NCI-H226 (cell line): ENCODE measurements at regions not wholly inside any gene's neighbourhood (a gene's known extent, or its start where the extent isn't known, plus 50 kb on each side); places are given as distances from the start of the nearest gene placed in this dataset.
"Not testable (repeated sequence)": the region's sequence is repeated elsewhere in the genome, so short reads cannot be mapped to it uniquely, and the experiment has no call there.

Source experiments
- DNase-seq: peaks from one replicate; pipeline ENCODE4 v3.0.0-alpha.2; 2015

DNA sequence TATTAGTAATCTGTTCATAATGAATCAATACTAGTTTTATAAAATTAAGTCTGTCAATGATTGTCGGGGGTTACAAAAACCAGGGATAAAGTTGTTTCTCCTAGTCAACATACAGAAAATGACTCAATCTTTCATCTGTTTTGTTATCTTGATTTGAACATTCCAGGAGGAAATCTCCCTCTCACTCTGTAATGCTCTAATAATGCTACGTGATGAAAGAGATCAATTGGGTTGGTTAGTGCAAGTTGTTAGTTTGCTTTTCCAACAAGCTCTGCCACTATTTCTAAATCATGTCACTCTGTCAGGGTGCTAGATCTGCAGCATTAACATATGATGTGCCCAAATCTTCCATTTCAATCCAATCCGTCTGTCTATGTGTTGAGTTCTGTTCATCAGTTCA, 379.5 kb upstream of the GJE1 start:
- peak; percentile 6 for DNase-seq

GRCh38 chr6:141752677-141753076, 380.0 kb upstream of the GJE1 start:
- no peak for DNase-seq

- not testable (repeated sequence) for DNase-seq
These were observed 386.4 kb upstream of the GJE1 start for GRCh38 chr6:141746324-141746723.

DNA sequence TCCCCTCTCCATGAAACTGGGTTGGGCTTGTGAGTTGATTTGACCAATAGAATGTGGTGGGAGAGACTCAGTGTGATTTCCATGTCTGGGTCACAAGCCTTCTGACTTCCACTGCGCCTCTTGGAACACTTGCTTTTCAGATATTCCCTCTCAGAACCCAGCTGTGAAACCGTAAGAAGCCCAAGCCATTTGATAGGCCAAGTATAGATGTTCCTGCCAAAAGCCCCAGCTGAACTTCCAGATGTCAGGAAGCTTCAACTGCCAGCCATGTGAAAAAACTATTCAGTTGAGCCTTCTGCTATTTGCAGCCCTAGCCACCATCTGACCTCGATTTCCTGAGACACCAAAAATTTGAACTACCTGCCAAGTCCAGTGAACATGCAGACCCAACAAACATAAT, 387.8 kb upstream of the GJE1 start:
- DNase-seq, result no peak

DNA sequence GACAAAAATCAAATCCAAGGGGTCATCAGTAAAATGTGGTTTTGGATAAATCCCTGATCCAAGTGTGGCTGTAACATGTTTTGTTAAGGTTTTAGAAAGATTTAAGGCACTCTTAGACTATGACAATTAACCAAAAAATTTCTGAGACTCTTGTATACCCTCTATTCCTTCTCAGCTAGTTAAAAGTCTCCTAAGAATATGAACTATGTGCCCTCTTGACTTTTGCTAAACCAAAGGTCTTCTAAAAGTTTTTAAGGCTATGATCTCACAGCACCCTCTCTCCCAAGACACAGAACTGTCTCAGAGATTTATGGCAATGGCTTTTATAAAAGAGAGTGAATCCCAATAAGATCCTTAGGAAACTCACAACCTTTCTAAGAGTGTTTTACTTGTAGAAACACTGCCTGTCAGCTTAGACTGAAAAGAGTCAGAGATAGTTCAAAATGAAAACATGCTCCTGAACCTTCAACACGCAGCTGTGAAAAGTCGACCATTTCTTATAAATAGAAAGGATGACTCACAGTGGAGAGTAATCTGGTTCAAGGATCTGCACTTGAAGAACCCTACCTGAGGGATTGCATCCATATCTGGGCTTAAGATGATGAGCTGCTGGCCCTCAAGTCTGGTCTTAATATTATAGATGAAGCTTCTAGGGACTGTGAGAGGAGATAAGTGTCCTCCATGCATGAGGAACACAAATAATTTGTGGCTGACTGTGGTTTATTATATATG, 388.4 kb upstream of the GJE1 start:
- DNase-seq, result no peak

DNA sequence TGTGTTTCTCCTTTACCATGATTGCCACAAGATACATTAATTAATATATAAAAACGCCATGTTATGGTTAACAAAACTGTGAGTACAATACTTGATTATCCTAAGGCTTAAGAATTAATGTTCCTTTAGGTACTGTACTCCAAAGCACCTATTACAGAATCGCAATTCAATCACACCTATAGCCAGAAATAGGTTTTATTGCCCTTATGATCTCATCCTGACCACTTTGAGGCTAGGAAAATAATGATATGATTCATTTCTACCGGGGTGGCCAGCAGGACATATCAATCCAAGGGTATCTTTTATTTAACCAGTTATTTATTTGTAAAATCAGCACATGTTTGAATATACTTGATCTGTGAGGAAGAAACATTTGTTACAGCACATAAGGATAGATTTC, 396.6 kb upstream of the GJE1 start:
- DNase-seq, result no peak

GRCh38 chr6:141735126-141735525, 397.6 kb upstream of the GJE1 start:
- DNase-seq, result no peak

DNA sequence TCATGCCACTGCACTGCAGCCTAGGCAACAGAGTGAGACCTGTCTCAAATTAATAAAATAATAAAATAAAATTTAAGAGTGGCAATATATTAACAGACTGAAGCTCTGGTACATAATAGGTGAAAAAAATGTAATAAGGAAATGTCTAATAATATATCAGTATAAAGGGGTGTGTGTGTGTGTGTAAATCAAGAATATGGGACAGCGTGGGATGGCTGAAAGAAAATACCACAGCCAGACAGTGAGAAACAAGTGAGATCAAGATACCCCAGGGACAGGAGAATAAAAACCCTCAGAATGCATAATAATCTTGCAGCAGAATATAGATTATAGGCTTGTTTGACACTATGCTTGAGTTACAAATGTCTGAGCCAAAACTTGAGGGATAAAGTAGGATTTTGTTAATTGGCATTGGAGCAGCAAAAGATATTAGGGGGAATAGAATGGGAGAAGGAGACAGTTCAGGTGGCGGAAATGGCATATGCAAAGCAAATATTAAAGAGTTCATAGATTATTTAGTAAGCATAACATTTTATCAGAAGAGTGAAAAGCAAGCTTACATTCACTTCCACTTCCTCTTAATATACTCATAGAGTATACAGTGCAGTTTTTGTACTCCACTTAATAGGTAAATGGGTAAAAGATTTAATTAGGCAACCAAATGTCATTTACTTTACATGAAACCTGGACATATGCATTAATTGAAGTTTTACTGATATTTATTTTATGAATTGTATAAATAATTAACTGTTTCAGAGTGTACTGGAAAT, 398.5 kb upstream of the GJE1 start:
- DNase-seq, result no peak

DNA sequence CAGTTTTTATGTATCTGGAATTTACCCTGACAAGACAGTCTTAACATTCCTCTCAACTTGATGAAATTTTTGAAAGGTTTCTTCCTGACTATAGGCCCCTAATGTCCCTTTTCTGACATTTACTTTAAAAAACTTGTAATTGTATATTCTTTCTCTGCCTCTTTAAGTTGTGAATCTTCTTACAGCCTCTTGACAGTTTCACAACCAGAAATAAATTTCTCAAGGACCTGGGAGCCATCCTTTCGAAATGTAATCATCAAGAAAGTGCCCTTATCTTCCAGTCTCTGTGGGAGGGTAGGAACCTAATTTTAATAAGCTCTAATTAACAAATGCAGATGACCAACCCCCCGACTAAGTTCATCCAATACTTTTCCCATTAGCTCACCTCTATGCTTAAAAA, 403.6 kb upstream of the GJE1 start:
- no peak for DNase-seq

DNA sequence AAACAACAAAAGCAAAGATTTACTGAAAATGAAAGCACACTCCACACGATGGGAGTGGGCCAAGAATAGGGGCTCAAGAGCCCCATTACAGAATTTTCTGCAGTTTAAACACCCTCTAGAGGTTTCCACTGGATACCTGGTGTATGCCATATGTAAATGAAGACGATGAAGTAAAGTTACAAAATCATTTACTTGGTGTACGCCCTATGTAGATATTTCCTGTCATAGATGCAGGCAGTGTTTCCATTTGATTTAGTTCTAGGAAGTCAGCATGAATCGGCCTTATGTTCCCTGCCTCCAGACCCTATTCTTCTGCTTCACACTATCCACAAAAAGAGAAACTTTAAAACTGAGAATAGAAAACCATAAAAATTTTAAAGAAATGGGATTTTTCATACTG, 404.4 kb upstream of the GJE1 start:
- DNase-seq, result no peak

DNA sequence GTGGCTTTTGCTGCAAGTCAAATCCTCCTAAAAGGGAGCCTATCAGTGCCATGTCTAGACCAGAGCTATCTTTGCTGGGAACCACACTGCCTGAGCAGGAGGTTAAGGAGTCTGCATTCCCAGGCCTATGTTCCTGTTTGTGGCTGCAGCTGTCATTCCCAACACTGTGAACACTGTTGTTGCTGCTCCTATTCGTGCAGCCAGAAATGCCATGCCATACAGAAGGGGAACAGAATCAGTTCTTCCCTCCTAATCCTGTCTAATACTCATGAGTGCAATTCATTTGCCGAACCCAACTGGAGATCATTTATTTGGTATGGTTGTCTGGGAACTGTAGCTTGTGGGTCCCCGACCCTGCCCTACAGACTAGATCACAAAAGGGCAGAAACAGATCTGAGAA, 406.5 kb upstream of the GJE1 start:
- no peak for DNase-seq

DNA sequence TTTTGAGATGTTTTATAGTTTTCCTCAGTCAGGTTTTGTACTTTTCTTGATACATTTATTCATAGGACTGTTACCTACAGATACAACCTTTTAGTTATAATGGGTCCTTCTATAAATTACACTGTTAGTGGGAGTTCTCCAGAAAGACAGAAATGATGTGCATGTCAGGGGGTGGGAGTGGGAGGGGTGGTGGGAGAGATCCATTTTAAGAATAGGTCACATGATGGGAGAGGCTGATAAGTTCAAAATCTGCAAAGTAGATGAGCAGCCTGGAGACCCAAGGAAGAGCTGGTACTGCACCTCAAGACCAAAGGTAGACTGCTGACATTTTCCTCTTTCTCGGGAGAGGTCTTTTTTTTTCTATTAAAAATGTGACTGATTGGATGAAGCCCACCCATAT, 408.0 kb upstream of the GJE1 start:
- DNase-seq, result no peak

GRCh38 chr6:141719476-141719875, 413.2 kb upstream of the GJE1 start:
- no peak for DNase-seq

DNA sequence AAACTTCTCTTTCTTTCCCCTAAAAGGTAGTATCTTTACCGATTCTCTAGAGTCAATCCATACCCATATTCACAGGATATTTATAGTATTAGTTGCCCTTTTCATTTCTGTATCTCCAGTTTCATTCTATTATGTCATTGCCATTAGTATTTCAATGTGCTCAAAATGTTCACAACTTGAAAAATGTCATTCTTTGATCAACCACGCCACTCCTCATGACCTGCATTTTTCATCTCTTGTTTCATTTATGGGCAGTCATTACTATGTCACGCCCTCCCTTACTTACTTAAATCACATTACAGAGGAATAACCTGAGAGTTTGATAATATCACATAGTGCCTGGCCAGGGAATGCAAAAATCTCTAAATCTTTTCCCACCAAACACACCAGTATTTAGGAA, 427.3 kb upstream of the GJE1 start:
- no peak for DNase-seq

DNA sequence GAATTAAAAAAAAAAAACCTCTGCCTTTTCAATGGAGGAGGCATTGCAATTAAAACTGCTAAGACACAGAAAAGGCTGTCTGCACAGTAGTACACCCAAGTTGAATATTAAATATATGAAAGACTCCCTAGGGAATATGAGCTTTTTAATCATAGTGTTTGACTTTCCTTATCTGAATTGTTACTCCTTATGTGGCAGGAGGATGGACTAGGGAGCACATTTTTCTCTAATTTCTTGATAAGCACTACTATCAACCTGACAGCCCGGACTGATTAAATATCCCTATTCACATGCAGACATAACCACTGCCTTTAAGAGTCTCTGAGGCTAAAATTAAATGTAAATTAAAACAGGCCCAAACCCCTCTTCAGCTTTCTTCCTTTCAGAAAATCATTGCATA, 428.6 kb upstream of the GJE1 start:
- DNase-seq, result peak; percentile 40

DNA sequence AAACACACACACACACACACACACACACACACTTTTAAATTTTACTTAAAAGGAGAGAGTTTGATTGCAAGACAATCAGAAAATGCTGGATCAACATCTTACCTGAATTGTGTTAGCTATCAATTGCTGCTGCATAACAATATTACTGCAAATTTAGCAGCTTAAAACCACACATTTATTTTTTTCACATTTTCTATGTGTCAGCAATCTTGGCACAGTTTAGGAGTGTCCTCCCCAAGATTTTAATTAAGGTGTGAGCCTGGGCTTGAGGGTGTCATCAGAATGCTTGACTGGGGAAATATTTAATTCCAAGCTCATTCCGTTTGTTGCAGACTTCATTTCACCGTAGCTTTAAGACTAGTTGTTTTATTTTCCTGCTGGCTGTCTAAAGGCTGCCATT, 431.0 kb upstream of the GJE1 start:
- no peak for DNase-seq

- peak; percentile 84 for DNase-seq
These were observed 431.9 kb upstream of the GJE1 start for GRCh38 chr6:141700819-141701218.

- DNase-seq, result no peak
These were observed 443.8 kb upstream of the GJE1 start for GRCh38 chr6:141688916-141689315.

DNA sequence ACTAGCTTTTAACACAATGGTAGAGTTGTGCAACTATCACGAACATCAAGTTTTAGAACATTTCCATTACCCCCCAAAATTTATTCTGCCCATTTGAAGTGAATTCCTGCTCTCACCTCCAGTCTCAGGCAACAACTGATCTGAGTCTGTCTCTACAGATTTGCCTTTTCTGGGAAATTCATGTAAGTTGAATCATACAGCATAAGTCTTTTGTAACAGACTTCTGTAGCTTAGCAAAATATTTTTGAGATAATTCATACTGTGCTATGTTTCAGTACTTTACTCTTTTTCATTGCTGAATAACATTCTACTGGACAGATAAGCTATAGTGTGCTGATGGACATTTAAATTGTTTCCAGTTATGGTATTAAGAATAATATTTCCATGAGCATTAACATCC, 447.3 kb upstream of the GJE1 start:
- peak; percentile 36 for DNase-seq

DNA sequence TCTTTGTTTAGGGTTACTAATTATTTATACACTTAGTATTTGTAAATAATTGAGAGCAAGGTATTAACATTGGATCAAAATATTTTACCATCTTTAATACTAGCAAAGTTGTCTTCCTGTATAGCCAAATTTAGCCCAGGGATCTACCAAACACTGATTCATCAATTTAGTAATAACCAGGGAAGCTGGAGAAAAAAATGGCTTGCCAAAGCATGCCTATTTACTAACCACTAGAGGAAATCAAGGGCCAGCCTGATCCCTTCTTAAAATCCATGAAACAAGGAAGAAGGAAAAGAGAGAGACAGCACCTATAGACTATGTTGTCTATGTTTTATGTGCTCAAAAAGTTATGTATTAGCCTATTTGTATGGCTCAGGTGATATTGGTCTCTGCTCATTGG, 450.3 kb upstream of the GJE1 start:
- DNase-seq, result no peak

- no peak for DNase-seq
These were observed 455.0 kb upstream of the GJE1 start for GRCh38 chr6:141677598-141678211.

- DNase-seq, result no peak
These were observed 456.8 kb upstream of the GJE1 start for GRCh38 chr6:141675957-141676356.

- no peak for DNase-seq
These were observed 463.6 kb upstream of the GJE1 start for GRCh38 chr6:141669141-141669540.

DNA sequence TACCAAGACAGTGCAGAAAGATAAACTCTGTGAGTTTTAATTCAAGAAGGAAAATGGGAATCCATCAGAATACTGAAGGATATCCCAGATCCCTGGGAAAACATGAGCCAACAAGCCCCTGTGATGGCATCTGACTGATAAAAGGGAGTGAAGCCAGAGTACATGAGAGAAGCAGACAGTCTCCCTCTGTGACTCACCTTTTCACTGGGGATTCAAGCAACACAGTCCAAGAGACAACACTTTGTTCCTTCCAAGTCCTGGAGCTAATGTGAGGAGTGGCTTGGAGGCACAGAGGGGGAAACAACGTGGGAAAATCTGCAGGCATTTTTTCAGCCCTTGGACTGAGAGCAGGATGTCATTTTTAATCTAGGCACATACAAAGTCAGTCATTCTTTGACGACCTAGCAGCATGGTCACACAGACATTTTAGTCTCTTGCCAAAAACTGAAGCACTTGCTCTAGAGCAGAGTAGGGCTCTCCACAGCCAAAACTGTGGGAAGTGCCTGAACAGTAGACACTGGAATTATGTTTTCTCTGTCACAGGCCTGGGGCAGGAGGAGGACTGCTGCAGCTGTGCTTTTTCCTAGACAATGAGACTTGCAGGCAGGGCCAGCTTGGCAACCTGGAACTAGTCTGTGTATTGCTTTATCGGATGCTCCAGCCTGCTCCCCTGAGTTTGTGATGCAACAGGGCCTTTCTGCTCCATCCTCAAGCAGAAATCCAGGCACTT, 465.0 kb upstream of the GJE1 start:
- peak; percentile 17 for DNase-seq
